ENCODE measurements at regions not wholly inside any gene's neighbourhood (a gene's known extent, or its start where the extent isn't known, plus 50 kb on each side); places are given as distances from the start of the nearest gene placed in this dataset.
"Not testable (repeated sequence)": the region's sequence is repeated elsewhere in the genome, so short reads cannot be mapped to it uniquely, and the experiment has no call there.

DNA sequence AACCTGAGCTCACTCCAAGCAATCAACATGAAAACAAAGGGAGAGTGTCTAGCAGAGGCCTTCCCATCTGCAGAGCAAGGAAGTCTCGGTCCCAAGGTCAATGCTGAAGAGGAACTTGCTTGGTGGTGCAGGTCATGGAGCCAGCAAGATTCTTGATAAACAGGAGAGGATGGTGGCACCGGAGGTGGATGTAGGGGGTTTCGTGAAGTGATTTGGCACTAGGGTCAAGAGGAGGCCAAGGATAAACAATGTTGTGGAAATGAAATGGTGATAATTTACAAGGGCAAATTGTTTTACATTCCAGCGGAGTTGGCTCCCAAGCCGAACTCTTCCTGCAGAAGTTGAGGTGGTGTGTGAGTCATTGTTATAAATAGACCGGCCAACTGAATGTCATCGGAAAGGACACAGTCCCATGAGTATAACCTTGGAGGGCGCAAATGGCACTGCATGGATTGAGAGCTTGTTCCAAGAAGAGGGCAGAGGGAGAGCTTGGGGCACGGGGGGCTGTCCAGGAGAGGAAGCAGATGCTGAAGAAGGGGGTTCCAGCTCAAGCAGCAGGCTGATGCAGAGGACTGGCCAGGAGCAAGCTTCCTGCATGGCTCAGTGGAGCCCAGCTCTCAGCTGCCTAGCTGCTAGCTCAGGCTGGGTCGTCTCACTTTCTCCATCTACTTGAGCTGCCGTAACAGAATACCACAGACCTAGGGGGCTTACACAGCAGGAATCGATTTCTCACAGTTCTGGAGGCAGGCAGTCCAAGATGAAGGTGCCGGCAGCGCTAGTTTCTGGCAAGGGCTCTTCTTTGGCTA, 136.6 kb downstream of the COPRS start:
- H3K9me3 ChIP-seq (ENCODE audit: control extremely low read depth in 1 of 3, control insufficient read depth in 2 of 3, insufficient read depth in 1 of 3, low read length in 2 of 3) = peaks cover 0 to 9% (median 0%) of the 10 kb centered on the region in 3 donors
- no peak overlapping the region for H2AFZ ChIP-seq (ENCODE audit: insufficient read depth, low read depth, low read length, poor library complexity, severe bottlenecking)
- H3K9ac ChIP-seq (ENCODE audit: low read length) = no peak overlapping the region
- Mint-ChIP-seq H3K4me3 (no peak overlapping the region), H3K27me3 (peaks cover 22% of the 10 kb centered on the region), H3K4me1 (no peaks in the 10 kb centered on the region), H3K9me3 (ENCODE audit: insufficient read depth) (peaks cover 2% of the 10 kb centered on the region), H3K27ac (no peak overlapping the region)
- H3K4me1 ChIP-seq (ENCODE audit: control insufficient read depth in 2 of 2, insufficient read depth in 2 of 2, low read length in 2 of 2) = no peaks in the 10 kb centered on the region
- no peak overlapping the region for H3K4me3 ChIP-seq (ENCODE audit: control extremely low read depth in 1 of 5, extremely low read depth in 1 of 5, insufficient read depth in 1 of 5, low read depth in 2 of 5, low read length in 4 of 5)
- peaks cover 0 to 4% (median 0%) of the 10 kb centered on the region in 4 experiments for H3K27me3 ChIP-seq (replicated peaks in 1 of 4; ENCODE audit: control extremely low read depth in 1 of 4, control insufficient read depth in 3 of 4, insufficient read depth in 4 of 4, low read length in 3 of 4)
- intact Hi-C loops (cut with micrococcal nuclease) = no loop called here
- 77% methylated on average over 12 of the region's 14 CpGs for WGBS (ENCODE audit: insufficient coverage)
- no peaks in the 10 kb centered on the region for H3K36me3 ChIP-seq (replicated peaks in 1 of 2; ENCODE audit: control extremely low read depth in 1 of 2, control insufficient read depth in 1 of 2, extremely low read depth in 1 of 2, insufficient read depth in 2 of 2, low read length in 1 of 2)
- no peak for TF ChIP-seq EZH2 (IDR thresholded peaks at IDR 0.05; ENCODE audit: borderline replicate concordance, insufficient read depth, low read depth, low read length, poor library complexity, severe bottlenecking)
- no peak for TF ChIP-seq CTCF (IDR thresholded peaks at IDR 0.05)
- no peaks in the 10 kb centered on the region for H3K79me2 ChIP-seq (ENCODE audit: control insufficient read depth, insufficient read depth, low read length)
- H4K20me1 ChIP-seq (ENCODE audit: control insufficient read depth, insufficient read depth, low read length, poor library complexity, severe bottlenecking) = no peaks in the 10 kb centered on the region
- no peak overlapping the region for H3K4me2 ChIP-seq (replicated peaks; ENCODE audit: low read depth, low read length, poor library complexity, severe bottlenecking)
- DNase-seq (no peak), ATAC-seq (ENCODE audit: low read depth) (no peak)
- ChIA-PET CTCF (no interaction called here), POLR2A (no interaction called here)
- no peak overlapping the region for H3K27ac ChIP-seq (ENCODE audit: low read length in 2 of 2)

DNA sequence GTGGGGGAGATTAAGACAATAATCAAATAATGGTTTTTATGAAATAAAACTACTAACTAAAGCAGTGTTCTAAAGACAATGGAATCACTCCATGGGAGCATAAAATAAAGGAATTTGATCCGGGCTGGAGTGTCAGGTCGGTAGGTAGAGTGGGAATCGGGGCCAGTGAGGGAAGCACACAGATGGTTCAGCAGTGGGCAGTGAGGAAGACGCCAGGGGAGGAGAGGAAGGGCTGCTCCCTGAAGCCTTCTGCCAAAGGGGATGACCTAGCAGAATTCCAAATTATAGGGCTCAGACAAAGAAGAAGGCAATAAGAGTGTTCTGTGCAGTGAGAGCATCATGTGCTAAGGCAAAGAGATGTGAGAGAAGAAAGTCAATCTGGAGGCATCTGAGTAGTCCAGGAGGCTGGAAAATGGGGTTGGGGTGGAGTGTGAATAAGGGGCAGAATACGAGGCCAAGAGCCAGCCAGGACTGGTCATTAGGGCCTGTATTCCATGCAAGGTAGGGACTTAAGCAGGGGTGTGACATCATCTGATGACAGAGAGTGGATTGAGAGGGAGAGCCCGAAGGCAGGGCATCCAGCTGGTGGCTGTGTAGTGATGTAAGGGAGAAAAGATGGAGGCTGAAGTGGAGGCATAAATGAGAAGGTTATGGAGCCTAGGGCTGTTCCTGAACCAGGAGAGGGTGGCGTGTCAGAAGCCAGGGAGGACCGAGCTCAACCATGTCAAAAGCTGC, 137.6 kb downstream of the COPRS start:
- H3K27me3 Mint-ChIP-seq = peaks cover 22% of the 10 kb centered on the region
- peaks cover 0 to 4% (median 0%) of the 10 kb centered on the region in 4 experiments for H3K27me3 ChIP-seq (replicated peaks in 1 of 4; ENCODE audit: control extremely low read depth in 1 of 4, control insufficient read depth in 3 of 4, insufficient read depth in 4 of 4, low read length in 3 of 4)
- ChIA-PET CTCF (no interaction called here), POLR2A (no interaction called here)
- intact Hi-C loops (cut with micrococcal nuclease) = no loop called here
- WGBS (ENCODE audit: insufficient coverage) = 75% methylated on average over 8 of the region's 8 CpGs
- peaks cover 0 to 9% (median 0%) of the 10 kb centered on the region in 3 donors for H3K9me3 ChIP-seq (ENCODE audit: control extremely low read depth in 1 of 3, control insufficient read depth in 2 of 3, insufficient read depth in 1 of 3, low read length in 2 of 3)
- H3K79me2 ChIP-seq (ENCODE audit: control insufficient read depth, insufficient read depth, low read length) = no peaks in the 10 kb centered on the region
- H3K4me3 Mint-ChIP-seq = no peak overlapping the region
- no peak for TF ChIP-seq CTCF (IDR thresholded peaks at IDR 0.05)
- TF ChIP-seq EZH2 (IDR thresholded peaks at IDR 0.05; ENCODE audit: borderline replicate concordance, insufficient read depth, low read depth, low read length, poor library complexity, severe bottlenecking) = no peak
- H3K4me1 ChIP-seq (ENCODE audit: control insufficient read depth in 2 of 2, insufficient read depth in 2 of 2, low read length in 2 of 2) = no peaks in the 10 kb centered on the region
- no peak overlapping the region for H3K27ac Mint-ChIP-seq
- peaks cover 2% of the 10 kb centered on the region for H3K9me3 Mint-ChIP-seq (ENCODE audit: insufficient read depth)
- H3K36me3 ChIP-seq (replicated peaks in 1 of 2; ENCODE audit: control extremely low read depth in 1 of 2, control insufficient read depth in 1 of 2, extremely low read depth in 1 of 2, insufficient read depth in 2 of 2, low read length in 1 of 2) = no peaks in the 10 kb centered on the region
- no peak overlapping the region for H3K9ac ChIP-seq (ENCODE audit: low read length)
- H3K4me1 Mint-ChIP-seq = no peaks in the 10 kb centered on the region
- ATAC-seq (ENCODE audit: low read depth) (no peak), DNase-seq (no peak)
- H3K27ac ChIP-seq (ENCODE audit: low read length in 2 of 2) = no peak overlapping the region
- no peak overlapping the region for H3K4me3 ChIP-seq (ENCODE audit: control extremely low read depth in 1 of 5, extremely low read depth in 1 of 5, insufficient read depth in 1 of 5, low read depth in 2 of 5, low read length in 4 of 5)
- no peak overlapping the region for H2AFZ ChIP-seq (ENCODE audit: insufficient read depth, low read depth, low read length, poor library complexity, severe bottlenecking)
- no peaks in the 10 kb centered on the region for H4K20me1 ChIP-seq (ENCODE audit: control insufficient read depth, insufficient read depth, low read length, poor library complexity, severe bottlenecking)
- H3K4me2 ChIP-seq (replicated peaks; ENCODE audit: low read depth, low read length, poor library complexity, severe bottlenecking) = no peak overlapping the region

GRCh38 chr17:31717251-31717650, 141.8 kb downstream of the COPRS start:
- H3K4me3 Mint-ChIP-seq; H3K4me2 ChIP-seq (replicated peaks; ENCODE audit: low read depth, low read length, poor library complexity, severe bottlenecking); POLR2A ChIA-PET; CTCF ChIA-PET; DNase-seq; H3K27ac ChIP-seq (ENCODE audit: low read length in 2 of 2); H3K9me3 Mint-ChIP-seq (ENCODE audit: insufficient read depth); H3K4me1 ChIP-seq (ENCODE audit: control insufficient read depth in 2 of 2, insufficient read depth in 2 of 2, low read length in 2 of 2); H3K36me3 ChIP-seq (replicated peaks in 1 of 2; ENCODE audit: control extremely low read depth in 1 of 2, control insufficient read depth in 1 of 2, extremely low read depth in 1 of 2, insufficient read depth in 2 of 2, low read length in 1 of 2); H2AFZ ChIP-seq (ENCODE audit: insufficient read depth, low read depth, low read length, poor library complexity, severe bottlenecking); H3K4me3 ChIP-seq (ENCODE audit: control extremely low read depth in 1 of 5, extremely low read depth in 1 of 5, insufficient read depth in 1 of 5, low read depth in 2 of 5, low read length in 4 of 5); ATAC-seq (ENCODE audit: low read depth); H3K27ac Mint-ChIP-seq; H3K79me2 ChIP-seq (ENCODE audit: control insufficient read depth, insufficient read depth, low read length); H3K9ac ChIP-seq (ENCODE audit: low read length); H3K4me1 Mint-ChIP-seq; intact Hi-C loops (cut with micrococcal nuclease); H4K20me1 ChIP-seq (ENCODE audit: control insufficient read depth, insufficient read depth, low read length, poor library complexity, severe bottlenecking); H3K27me3 Mint-ChIP-seq; H3K27me3 ChIP-seq (replicated peaks in 1 of 4; ENCODE audit: control extremely low read depth in 1 of 4, control insufficient read depth in 3 of 4, insufficient read depth in 4 of 4, low read length in 3 of 4); H3K9me3 ChIP-seq (ENCODE audit: control extremely low read depth in 1 of 3, control insufficient read depth in 2 of 3, insufficient read depth in 1 of 3, low read length in 2 of 3): not testable (repeated sequence)
- WGBS (ENCODE audit: insufficient coverage) = 100% methylated on average over 6 of the region's 6 CpGs
